Astrocyte of the cerebellum (primary cell): ENCODE measurements at regions not wholly inside any gene's neighbourhood (a gene's known extent, or its start where the extent isn't known, plus 50 kb on each side); places are given as distances from the start of the nearest gene placed in this dataset.

Source experiments
- DNase-seq: peaks from one replicate; pipeline ENCODE4 v3.0.0-alpha.2; 2011; ENCODE audit warnings: low read depth
- H3K4me3 ChIP-seq: 2 replicates; pipeline ENCODE4 v1.5.1; 2011; ENCODE audit warnings: mild to moderate bottlenecking, low read depth, low read length, moderate library complexity
- CTCF ChIP-seq: IDR thresholded peaks from 2 replicates; pipeline ENCODE4 v1.5.1; 2012; ENCODE audit warnings: low read length, low read depth, moderate library complexity, mild to moderate bottlenecking; ENCODE audit errors: missing control alignments
- in situ Hi-C: cut with HindIII; loops from 2 replicates; pipeline ENCODE4 v1.10.0; 2017; ENCODE audit warnings: low sequenced_read_pairs

- DNase-seq: peak; percentile 28
- in situ Hi-C loops: no loop called here
- H3K4me3 ChIP-seq: no peak overlapping the region
- TF ChIP-seq CTCF: no peak
Observed at GRCh38 chr12:22858849-22859570, 234.0 kb downstream of the ETNK1 start.

- TF ChIP-seq CTCF: no peak
- no peak for DNase-seq
- no peak overlapping the region for H3K4me3 ChIP-seq
- in situ Hi-C loops: no loop called here
Observed at GRCh38 chr12:22860926-22861325, 236.0 kb downstream of the ETNK1 start.

DNA sequence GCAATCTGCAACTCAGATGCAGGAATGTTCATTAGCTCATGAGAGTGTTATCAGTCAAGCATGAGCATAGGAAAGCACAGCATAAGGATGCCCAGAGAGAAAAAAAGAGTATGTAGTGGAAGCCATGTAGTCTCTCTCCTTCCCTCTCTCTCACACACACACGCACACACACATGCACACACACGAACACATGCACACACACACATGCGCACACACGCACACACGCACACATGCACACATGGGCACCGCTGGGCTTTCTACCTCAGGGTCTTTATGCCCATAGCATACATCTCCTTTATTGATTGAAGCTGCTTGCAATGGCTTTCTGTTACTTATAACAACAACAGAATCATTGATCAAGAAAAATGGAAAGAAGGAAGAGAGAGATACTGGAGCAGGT, 240.9 kb downstream of the ETNK1 start:
- no peak for TF ChIP-seq CTCF
- DNase-seq: no peak
- no peak overlapping the region for H3K4me3 ChIP-seq
- in situ Hi-C loops: no loop called here

DNA sequence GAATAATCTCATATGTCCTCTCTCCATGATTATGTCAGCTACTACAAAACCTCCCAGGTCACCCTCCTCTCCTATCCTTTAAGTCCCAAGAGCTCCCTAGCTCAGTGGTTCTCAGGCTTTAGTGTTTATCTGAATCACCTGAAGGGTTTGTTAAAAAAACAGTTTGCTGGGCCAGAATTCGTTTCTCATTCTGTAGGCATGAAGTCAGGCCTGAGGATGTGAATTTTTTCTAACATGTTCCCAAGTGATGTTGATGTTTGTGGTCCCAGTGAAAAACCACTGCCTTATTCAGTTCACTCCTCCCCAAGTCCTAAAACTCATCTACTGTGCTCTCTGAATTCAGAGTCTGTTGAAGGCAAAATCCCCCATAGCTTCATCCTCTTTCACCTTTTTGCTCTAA, 241.4 kb downstream of the ETNK1 start:
- TF ChIP-seq CTCF: no peak
- DNase-seq: no peak
- in situ Hi-C loops: no loop called here
- no peak overlapping the region for H3K4me3 ChIP-seq

GRCh38 chr12:22874151-22874550, 249.2 kb downstream of the ETNK1 start:
- peak; percentile 22 for DNase-seq
- in situ Hi-C loops: no loop called here
- TF ChIP-seq CTCF: no peak
- H3K4me3 ChIP-seq: no peak overlapping the region

DNA sequence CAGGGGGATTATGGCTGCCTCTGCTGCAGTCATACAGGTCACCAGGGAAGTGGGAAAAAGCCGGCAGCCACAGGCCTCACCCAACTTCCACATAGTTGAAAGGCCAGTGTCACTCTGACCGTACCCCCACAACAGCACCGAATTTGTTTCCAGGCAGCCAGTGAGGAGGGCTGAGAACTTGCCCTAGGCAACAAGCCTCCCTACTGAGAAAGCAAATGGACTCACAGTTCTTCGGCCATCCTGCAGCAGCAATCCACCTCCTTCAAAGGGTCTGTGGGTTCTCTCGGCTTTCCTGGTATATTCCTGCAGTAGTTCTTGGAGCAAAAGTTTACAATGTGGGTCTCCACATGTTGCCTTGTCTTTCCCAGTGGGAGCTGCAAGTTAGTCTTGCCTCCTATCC, 251.3 kb downstream of the ETNK1 start:
- H3K4me3 ChIP-seq: no peak overlapping the region
- DNase-seq: no peak
- no peak for TF ChIP-seq CTCF
- in situ Hi-C loops: no loop called here
